OCI-LY7 (cell line): ENCODE measurements at regions not wholly inside any gene's neighbourhood (a gene's known extent, or its start where the extent isn't known, plus 50 kb on each side); places are given as distances from the start of the nearest gene placed in this dataset.
A peak's percentile ranks its signal among the peaks of the same experiment; 100 is the strongest.

ENCODE experiments used
- BruUV-seq: library from RNA; stranded (reverse); fragments of 400-500 nt; replicated peaks from 2 replicates; lab custom pipeline; 2021; lab: Mats Ljungman, UMichigan
- CTCF ChIA-PET: fragments of 300-600 bp; sonication (Branson Sonifier 250); formaldehyde crosslinking; loops from one replicate; lab custom pipeline; 2022; ENCODE audit warnings: antibody characterized with exemption; ENCODE audit not compliant: unreplicated experiment; lab: Charles Lee
- POLR2A ChIA-PET: fragments of 300-600 bp; sonication (Branson Sonifier 250); formaldehyde crosslinking; loops from one replicate; lab custom pipeline; 2022; ENCODE audit warnings: antibody characterized with exemption; lab: Charles Lee
- DNase-seq: peaks from one replicate; pipeline ENCODE4 v3.0.0-alpha.2; 2015; ENCODE audit warnings: low spot score
- H2AFZ ChIP-seq: fragments of 200-600 bp; sonication (generic), shearing (Covaris generic); 2 replicates; pipeline ENCODE4 v1.6.1; 2014; ENCODE audit warnings: mild to moderate bottlenecking, antibody characterized with exemption, low read length, moderate library complexity
- H3K27ac ChIP-seq: fragments of 200-600 bp; sonication (generic); 2 replicates; pipeline ENCODE4 v1.5.1; 2014; ENCODE audit warnings: mixed run types, low read depth, mild to moderate bottlenecking, moderate library complexity, low read length, inconsistent platforms; ENCODE audit not compliant: poor library complexity, severe bottlenecking
- H3K36me3 ChIP-seq: fragments of 200-600 bp; sonication (generic); 2 replicates; pipeline ENCODE4 v1.6.1; 2014; ENCODE audit warnings: mild to moderate bottlenecking, antibody characterized with exemption, low read length, moderate library complexity, mixed read lengths; ENCODE audit not compliant: insufficient read depth
- H3K4me1 ChIP-seq: fragments of 200-600 bp; sonication (generic); 2 replicates; pipeline ENCODE4 v1.5.1; 2014; ENCODE audit warnings: mild to moderate bottlenecking, low read length; ENCODE audit not compliant: insufficient read depth, poor library complexity, severe bottlenecking
- H3K4me2 ChIP-seq: fragments of 200-600 bp; sonication (generic); 2 replicates; pipeline ENCODE4 v1.6.1; 2014; ENCODE audit warnings: mild to moderate bottlenecking, low read length
- H3K4me3 ChIP-seq: fragments of 200-600 bp; sonication (generic); 2 replicates; pipeline ENCODE4 v1.5.1; 2014; ENCODE audit warnings: mild to moderate bottlenecking, low read depth, low read length; ENCODE audit not compliant: poor library complexity, severe bottlenecking
- H3K79me2 ChIP-seq: fragments of 200-600 bp; sonication (generic); 2 replicates; pipeline ENCODE4 v1.6.1; 2016; ENCODE audit warnings: low read depth, mild to moderate bottlenecking, low read length, moderate library complexity, mixed read lengths; ENCODE audit not compliant: insufficient read depth
- H3K9me2 ChIP-seq: fragments of 200-600 bp; sonication (generic); 2 replicates; pipeline ENCODE4 v1.6.1; 2016; ENCODE audit warnings: mild to moderate bottlenecking, low read length, mixed read lengths; ENCODE audit not compliant: insufficient read depth
- H3K9me3 ChIP-seq: fragments of 200-600 bp; sonication (generic); 2 replicates; pipeline ENCODE4 v1.6.1; 2014; ENCODE audit warnings: mild to moderate bottlenecking, mixed run types, low read length, mixed read lengths
- H4K20me1 ChIP-seq: fragments of 200-600 bp; sonication (generic); 2 replicates; pipeline ENCODE4 v1.6.1; 2014; ENCODE audit warnings: mild to moderate bottlenecking, antibody characterized with exemption, low read length, moderate library complexity, mixed read lengths; ENCODE audit not compliant: insufficient read depth
- CTCF ChIP-seq: fragments of 200-600 bp; sonication (generic); conservative IDR thresholded peaks from 2 replicates; pipeline ENCODE4 v1.5.1; 2014; ENCODE audit warnings: mild to moderate bottlenecking, antibody characterized with exemption, low read length, moderate library complexity, mixed read lengths
- EZH2phosphoT487 ChIP-seq: fragments of 200-600 bp; sonication (generic); IDR thresholded peaks from 2 replicates; pipeline ENCODE4 v1.6.1; 2018; ENCODE audit warnings: low read depth, borderline replicate concordance, mild to moderate bottlenecking, mixed run types, antibody characterized with exemption, low read length, moderate library complexity, mixed read lengths
- intact Hi-C: fragments of 100-400 bp; cut with micrococcal nuclease; formaldehyde crosslinking; loops from one replicate; pipeline ENCODE4 v1.10.0; 2022; ENCODE audit not compliant: unreplicated experiment

GRCh38 chr21:17422931-17423330 is 89.9 kb upstream of the CXADR start:
- Histone ChIP-seq H3K27ac (no peak overlapping the region), H3K9me2 (no peaks in the 10 kb centered on the region), H4K20me1 (no peaks in the 10 kb centered on the region), H3K4me2 (no peak overlapping the region), H3K36me3 (peaks cover 10% of the 10 kb centered on the region; the same call in 1 of the 2 replicates), H3K4me3 (no peak overlapping the region), H3K79me2 (no peaks in the 10 kb centered on the region), H3K4me1 (peaks cover 32% of the 10 kb centered on the region), H3K9me3 (peaks cover 21% of the 10 kb centered on the region; the same call in 1 of the 2 replicates), H2AFZ (no peak overlapping the region)
- ChIA-PET CTCF (no interaction called here), POLR2A (interaction anchor here (0.7 to 1.8 kb wide), 10 partner anchors 9 to 396 kb away, joined by 3 to 7 read pairs (median 3); no protein-coding TSS in a partner anchor)
- no peak for DNase-seq
- TF ChIP-seq EZH2phosphoT487, result no peak
- TF ChIP-seq CTCF, result no peak
- BruUV-seq, result no TSS peak
- intact Hi-C loops, result loop anchor here (10.0 kb wide), 1 partner anchor 1042 kb away; no protein-coding TSS in a partner anchor

DNA sequence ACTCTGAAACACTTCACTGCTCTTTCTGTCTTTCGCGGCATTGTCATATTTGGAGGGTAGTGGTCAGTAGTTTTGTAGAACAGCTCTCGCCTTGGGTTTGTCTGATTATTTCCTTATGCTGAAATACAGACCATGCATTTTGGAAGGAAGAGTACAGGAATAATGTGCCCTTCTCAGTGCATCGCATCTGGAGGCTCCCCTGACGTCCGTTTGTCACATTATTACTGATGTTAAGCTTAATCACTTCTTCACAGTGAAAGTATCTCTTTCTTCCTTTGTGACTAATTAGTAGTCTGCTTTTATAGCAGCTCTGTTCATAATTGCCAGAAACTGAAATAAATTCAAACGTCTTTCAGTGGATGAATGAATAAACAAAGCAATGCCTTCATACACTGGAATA is 85.7 kb upstream of the CXADR start:
- CTCF ChIA-PET, result interaction anchor here (0.6 to 1.8 kb wide), 4 partner anchors 12 to 39 kb away, joined by 3 to 4 read pairs (median 3); no protein-coding TSS in a partner anchor

More for the DNA sequence above, 85.7 kb upstream of the CXADR start:
- Histone ChIP-seq H3K4me1 (peaks cover 64% of the 10 kb centered on the region), H3K9me2 (no peaks in the 10 kb centered on the region), H3K9me3 (peaks cover 29% of the 10 kb centered on the region; the same call in 1 of the 2 replicates), H4K20me1 (no peaks in the 10 kb centered on the region), H3K4me2 (peak overlapping the region; percentile 63), H3K36me3 (peaks cover 10% of the 10 kb centered on the region; the same call in 1 of the 2 replicates), H3K79me2 (no peaks in the 10 kb centered on the region), H3K4me3 (peak overlapping the region; percentile 50), H3K27ac (peak overlapping the region; percentile 94), H2AFZ (peak overlapping the region; percentile 72)
- TF ChIP-seq CTCF, result no peak
- TF ChIP-seq EZH2phosphoT487, result no peak
- DNase-seq, result no peak
- intact Hi-C loops, result loop anchor here (5.0 to 10.0 kb wide), 4 partner anchors 160 to 1038 kb away; partner anchors contain the start of gene C21orf91
- POLR2A ChIA-PET, result interaction anchor here (0.6 to 2.1 kb wide), 11 partner anchors 11 to 1013 kb away, joined by 3 to 6 read pairs (median 3); no protein-coding TSS in a partner anchor
- no TSS peak for BruUV-seq
